ENCODE measurements at regions not wholly inside any gene's neighbourhood (a gene's known extent, or its start where the extent isn't known, plus 50 kb on each side); places are given as distances from the start of the nearest gene placed in this dataset.

GRCh38 chr9:117917873-117918272 is 213.7 kb downstream of the TLR4 start:
- H3K9ac ChIP-seq (ENCODE audit: low read length in 3 of 3) = no peak overlapping the region
- no peak for TF ChIP-seq CTCF (IDR thresholded peaks at IDR 0.05; ENCODE audit: borderline replicate concordance, extremely low read depth, insufficient read depth)
- no peaks in the 10 kb centered on the region for H3K36me3 ChIP-seq (ENCODE audit: control insufficient read depth in 2 of 3, insufficient read depth in 3 of 3, low read length in 3 of 3)
- H3K27ac ChIP-seq (ENCODE audit: low read depth in 2 of 2, low read length in 2 of 2) = no peak overlapping the region
- H3K27me3 ChIP-seq (ENCODE audit: control insufficient read depth, insufficient read depth, low read length) = no peaks in the 10 kb centered on the region
- no peak overlapping the region for H3K4me3 ChIP-seq (ENCODE audit: low read length in 3 of 3)
- no peaks in the 10 kb centered on the region for H3K4me1 ChIP-seq (ENCODE audit: control insufficient read depth in 2 of 3, insufficient read depth in 2 of 3, low read depth in 1 of 3, low read length in 3 of 3)
- FAIRE-seq (no peak), DNase-seq (no peak)
- no peaks in the 10 kb centered on the region for H3K9me3 ChIP-seq (ENCODE audit: control insufficient read depth in 2 of 3, insufficient read depth in 1 of 3, low read length in 3 of 3)
- intact Hi-C loops (cut with DNase I) = no loop called here

DNA sequence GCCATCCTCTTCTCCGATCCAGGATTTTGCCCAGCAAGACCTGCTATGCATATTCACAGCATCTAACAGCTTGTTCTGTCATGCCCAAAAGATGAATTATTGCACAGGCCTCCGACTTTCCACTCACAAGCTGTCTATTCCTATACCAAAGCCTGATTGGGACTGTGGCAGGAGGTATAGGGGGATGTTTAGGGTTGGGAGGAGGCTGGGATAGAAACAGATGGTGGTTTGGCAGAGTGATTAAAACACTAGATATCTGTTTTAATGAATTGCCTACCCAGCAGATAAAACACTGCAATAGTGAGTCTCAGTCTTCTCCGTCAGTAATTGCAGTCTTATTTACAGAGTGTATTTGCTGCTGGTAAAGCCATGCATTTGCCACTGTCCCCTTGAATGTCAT is 215.3 kb downstream of the TLR4 start:
- no peaks in the 10 kb centered on the region for H3K4me1 ChIP-seq (ENCODE audit: control insufficient read depth in 2 of 3, insufficient read depth in 2 of 3, low read depth in 1 of 3, low read length in 3 of 3)
- no peak for TF ChIP-seq CTCF (IDR thresholded peaks at IDR 0.05; ENCODE audit: borderline replicate concordance, extremely low read depth, insufficient read depth)
- H3K27ac ChIP-seq (ENCODE audit: low read depth in 2 of 2, low read length in 2 of 2) = no peak overlapping the region
- DNase-seq (no peak), FAIRE-seq (no peak)
- H3K27me3 ChIP-seq (ENCODE audit: control insufficient read depth, insufficient read depth, low read length) = no peaks in the 10 kb centered on the region
- no peaks in the 10 kb centered on the region for H3K36me3 ChIP-seq (ENCODE audit: control insufficient read depth in 2 of 3, insufficient read depth in 3 of 3, low read length in 3 of 3)
- no peak overlapping the region for H3K4me3 ChIP-seq (ENCODE audit: low read length in 3 of 3)
- intact Hi-C loops (cut with DNase I) = no loop called here
- H3K9me3 ChIP-seq (ENCODE audit: control insufficient read depth in 2 of 3, insufficient read depth in 1 of 3, low read length in 3 of 3) = no peaks in the 10 kb centered on the region
- H3K9ac ChIP-seq (ENCODE audit: low read length in 3 of 3) = no peak overlapping the region

DNA sequence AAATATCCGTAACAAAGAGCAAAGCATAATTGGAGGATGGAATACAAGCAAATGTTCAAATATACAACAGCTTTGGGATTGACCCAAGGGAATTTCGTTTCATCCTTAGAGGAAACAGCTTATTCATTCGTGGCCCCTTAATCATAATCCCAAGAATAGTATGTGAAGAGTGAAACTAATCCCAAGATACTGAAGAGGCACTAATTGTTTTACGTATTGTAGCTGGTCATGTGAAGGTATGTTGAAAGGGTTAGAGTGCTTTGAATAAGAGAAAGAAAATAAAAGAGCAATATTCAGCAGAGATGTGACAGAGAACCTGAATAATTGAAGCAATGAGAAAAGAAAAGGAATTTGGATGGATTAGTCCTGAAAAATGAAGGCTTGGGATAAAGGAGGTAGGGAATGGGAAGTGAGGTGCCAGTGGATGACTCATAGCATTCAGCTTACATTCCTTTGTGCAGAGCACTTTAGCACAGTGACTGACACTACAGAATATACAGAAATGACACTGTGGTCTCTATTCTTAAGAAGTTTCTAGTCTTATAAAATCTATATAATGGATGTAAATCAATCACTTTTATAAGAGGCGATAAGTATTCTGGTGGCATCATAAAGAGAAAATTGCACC is 221.9 kb downstream of the TLR4 start:
- TF ChIP-seq CTCF (IDR thresholded peaks at IDR 0.05; ENCODE audit: borderline replicate concordance, extremely low read depth, insufficient read depth) = no peak
- Histone ChIP-seq H3K9me3 (ENCODE audit: control insufficient read depth in 2 of 3, insufficient read depth in 1 of 3, low read length in 3 of 3) (no peaks in the 10 kb centered on the region), H3K27ac (ENCODE audit: low read depth in 2 of 2, low read length in 2 of 2) (no peak overlapping the region), H3K36me3 (ENCODE audit: control insufficient read depth in 2 of 3, insufficient read depth in 3 of 3, low read length in 3 of 3) (no peaks in the 10 kb centered on the region), H3K4me1 (ENCODE audit: control insufficient read depth in 2 of 3, insufficient read depth in 2 of 3, low read depth in 1 of 3, low read length in 3 of 3) (no peaks in the 10 kb centered on the region), H3K27me3 (ENCODE audit: control insufficient read depth, insufficient read depth, low read length) (no peaks in the 10 kb centered on the region), H3K4me3 (ENCODE audit: low read length in 3 of 3) (no peak overlapping the region), H3K9ac (ENCODE audit: low read length in 3 of 3) (no peak overlapping the region)
- DNase-seq = no peak
- no peak for FAIRE-seq
- intact Hi-C loops (cut with DNase I) = no loop called here

- Histone ChIP-seq H3K36me3 (ENCODE audit: control insufficient read depth in 2 of 3, insufficient read depth in 3 of 3, low read length in 3 of 3) (no peaks in the 10 kb centered on the region), H3K27ac (ENCODE audit: low read depth in 2 of 2, low read length in 2 of 2) (no peak overlapping the region), H3K9me3 (ENCODE audit: control insufficient read depth in 2 of 3, insufficient read depth in 1 of 3, low read length in 3 of 3) (no peaks in the 10 kb centered on the region), H3K9ac (ENCODE audit: low read length in 3 of 3) (no peak overlapping the region), H3K27me3 (ENCODE audit: control insufficient read depth, insufficient read depth, low read length) (no peaks in the 10 kb centered on the region), H3K4me1 (ENCODE audit: control insufficient read depth in 2 of 3, insufficient read depth in 2 of 3, low read depth in 1 of 3, low read length in 3 of 3) (no peaks in the 10 kb centered on the region), H3K4me3 (ENCODE audit: low read length in 3 of 3) (no peak overlapping the region)
- intact Hi-C loops (cut with DNase I) = no loop called here
- FAIRE-seq = no peak
- no peak for TF ChIP-seq CTCF (IDR thresholded peaks at IDR 0.05; ENCODE audit: borderline replicate concordance, extremely low read depth, insufficient read depth)
- no peak for DNase-seq
Observed at GRCh38 chr9:117927354-117927753, 223.2 kb downstream of the TLR4 start.
